ENCODE measurements at regions not wholly inside any gene's neighbourhood (a gene's known extent, or its start where the extent isn't known, plus 50 kb on each side); places are given as distances from the start of the nearest gene placed in this dataset.
A peak's percentile ranks its signal among the peaks of the same experiment; 100 is the strongest.

DNA sequence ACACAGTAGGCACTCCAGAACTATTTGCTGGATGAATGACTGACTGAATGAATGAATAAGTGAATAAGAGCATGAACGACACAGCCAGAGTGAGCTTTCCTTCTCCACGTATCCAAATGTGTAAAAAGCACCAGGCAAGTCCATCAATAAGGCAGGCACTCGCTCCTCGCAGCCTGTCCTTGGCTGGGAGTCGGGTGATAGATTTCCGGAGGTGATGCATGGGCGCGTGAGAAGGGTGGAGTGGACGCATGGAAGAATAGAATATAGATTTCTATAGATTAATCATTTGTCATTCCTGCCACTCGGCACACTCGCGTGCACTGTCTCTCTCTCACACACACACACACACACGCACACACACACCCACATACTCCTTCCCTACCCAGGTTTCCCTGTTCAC, 164.3 kb upstream of the ZC3H12A start:
- DNase-seq (no peak), ATAC-seq (no peak)
- TF ChIP-seq, protein P1, sequence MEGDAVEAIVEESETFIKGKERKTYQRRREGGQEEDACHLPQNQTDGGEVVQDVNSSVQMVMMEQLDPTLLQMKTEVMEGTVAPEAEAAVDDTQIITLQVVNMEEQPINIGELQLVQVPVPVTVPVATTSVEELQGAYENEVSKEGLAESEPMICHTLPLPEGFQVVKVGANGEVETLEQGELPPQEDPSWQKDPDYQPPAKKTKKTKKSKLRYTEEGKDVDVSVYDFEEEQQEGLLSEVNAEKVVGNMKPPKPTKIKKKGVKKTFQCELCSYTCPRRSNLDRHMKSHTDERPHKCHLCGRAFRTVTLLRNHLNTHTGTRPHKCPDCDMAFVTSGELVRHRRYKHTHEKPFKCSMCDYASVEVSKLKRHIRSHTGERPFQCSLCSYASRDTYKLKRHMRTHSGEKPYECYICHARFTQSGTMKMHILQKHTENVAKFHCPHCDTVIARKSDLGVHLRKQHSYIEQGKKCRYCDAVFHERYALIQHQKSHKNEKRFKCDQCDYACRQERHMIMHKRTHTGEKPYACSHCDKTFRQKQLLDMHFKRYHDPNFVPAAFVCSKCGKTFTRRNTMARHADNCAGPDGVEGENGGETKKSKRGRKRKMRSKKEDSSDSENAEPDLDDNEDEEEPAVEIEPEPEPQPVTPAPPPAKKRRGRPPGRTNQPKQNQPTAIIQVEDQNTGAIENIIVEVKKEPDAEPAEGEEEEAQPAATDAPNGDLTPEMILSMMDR (IDR thresholded peaks at IDR 0.05) = no peak
- intact Hi-C loops (cut with DNase I) = no loop called here
- H3K27me3 ChIP-seq (ENCODE audit: low read depth) = peaks cover 23% of the 10 kb centered on the region
- H3K4me3 ChIP-seq = no peak overlapping the region
- no peak overlapping the region for H3K27ac ChIP-seq
- H3K4me1 ChIP-seq = no peaks in the 10 kb centered on the region
- H3K36me3 ChIP-seq = no peaks in the 10 kb centered on the region
- no peaks in the 10 kb centered on the region for H3K9me3 ChIP-seq

DNA sequence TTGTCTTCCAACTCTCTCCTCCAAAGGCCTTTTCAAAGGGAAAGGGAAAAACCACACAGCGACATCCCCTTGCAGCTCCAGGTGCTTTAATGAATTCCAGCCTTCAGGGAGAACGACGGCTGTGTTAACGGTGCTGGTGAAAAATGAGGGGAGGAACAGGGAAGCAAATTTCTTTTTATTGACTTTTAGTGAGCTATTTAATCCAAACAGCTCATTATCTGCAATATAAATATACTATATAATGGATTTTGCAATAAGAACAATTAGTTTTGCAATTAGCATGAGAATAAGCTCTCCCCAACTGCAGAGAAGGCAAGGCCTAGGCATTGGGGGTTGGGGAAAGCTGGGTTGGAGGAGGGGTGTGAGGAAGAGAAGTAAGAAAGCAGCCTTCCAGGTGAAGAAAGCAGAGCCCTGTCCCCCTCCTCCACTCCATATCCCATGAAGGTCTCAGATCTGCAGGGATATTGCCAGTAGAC, 159.0 kb upstream of the ZC3H12A start:
- Histone ChIP-seq H3K27ac (no peak overlapping the region), H3K4me1 (no peaks in the 10 kb centered on the region), H3K4me3 (no peak overlapping the region), H3K27me3 (ENCODE audit: low read depth) (peaks cover 60% of the 10 kb centered on the region), H3K36me3 (no peaks in the 10 kb centered on the region), H3K9me3 (no peaks in the 10 kb centered on the region)
- ATAC-seq (no peak), DNase-seq (no peak)
- intact Hi-C loops (cut with DNase I) = no loop called here
- TF ChIP-seq, protein P1 (IDR thresholded peaks at IDR 0.05) = no peak

DNA sequence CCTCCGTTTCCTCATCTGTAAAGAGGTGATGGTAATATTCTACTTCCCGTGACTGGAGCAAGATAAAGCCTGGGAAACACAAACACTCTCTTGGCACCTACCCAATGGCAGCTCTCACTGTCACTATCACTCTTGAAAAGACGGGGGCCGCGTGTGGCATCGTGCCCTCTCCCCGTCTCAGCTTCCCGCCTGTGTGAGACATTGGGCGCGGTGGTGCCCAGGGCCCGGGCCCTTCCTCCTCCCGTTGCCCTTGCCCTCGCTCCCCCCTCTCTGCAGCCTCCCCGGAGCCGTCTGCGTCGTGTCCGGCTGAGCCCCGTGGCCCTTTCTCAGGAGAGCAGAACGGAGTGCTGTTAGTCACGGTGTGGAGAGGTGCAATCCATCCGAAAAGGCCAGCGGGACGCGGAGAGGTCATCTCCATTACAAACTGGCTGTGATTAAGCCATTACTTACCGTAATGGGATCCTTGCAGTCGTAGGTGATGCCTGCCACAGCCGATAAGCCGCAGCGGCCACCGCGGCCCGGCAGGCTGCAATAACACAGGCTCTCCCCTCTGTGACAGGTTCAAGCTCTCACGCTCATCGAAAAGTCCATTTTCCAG, 156.4 kb upstream of the ZC3H12A start:
- TF ChIP-seq, protein P1 (IDR thresholded peaks at IDR 0.05) = no peak
- no peak overlapping the region for H3K27ac ChIP-seq
- H3K4me3 ChIP-seq = no peak overlapping the region
- no peaks in the 10 kb centered on the region for H3K9me3 ChIP-seq
- no peaks in the 10 kb centered on the region for H3K36me3 ChIP-seq
- H3K4me1 ChIP-seq = no peaks in the 10 kb centered on the region
- peaks cover 61% of the 10 kb centered on the region for H3K27me3 ChIP-seq (ENCODE audit: low read depth)
- no peak for DNase-seq
- intact Hi-C loops (cut with DNase I) = no loop called here
- no peak for ATAC-seq

DNA sequence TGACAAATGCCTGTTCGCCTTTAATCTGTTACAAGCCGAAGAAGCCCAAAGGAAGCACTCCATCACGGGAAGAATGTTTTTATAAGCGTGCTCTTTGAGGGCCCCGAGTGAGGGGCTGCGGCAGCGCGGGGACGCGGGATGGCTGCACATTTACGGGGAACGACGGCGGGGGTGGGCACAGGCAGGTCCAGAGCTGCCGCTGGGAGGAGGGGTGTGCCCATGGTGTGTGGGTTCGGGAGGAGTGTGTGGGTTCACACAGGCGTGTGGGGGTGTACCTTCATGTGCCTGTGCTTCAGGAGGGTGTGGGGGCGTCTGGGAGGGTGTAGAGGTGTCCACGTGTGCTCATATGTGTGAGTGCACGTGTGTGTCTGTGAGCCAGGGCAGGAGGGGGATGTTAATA, 155.9 kb upstream of the ZC3H12A start:
- DNase-seq (no peak), ATAC-seq (no peak)
- Histone ChIP-seq H3K9me3 (no peaks in the 10 kb centered on the region), H3K36me3 (no peaks in the 10 kb centered on the region), H3K4me3 (no peak overlapping the region), H3K27ac (no peak overlapping the region), H3K27me3 (ENCODE audit: low read depth) (peaks cover 59% of the 10 kb centered on the region), H3K4me1 (no peaks in the 10 kb centered on the region)
- TF ChIP-seq, protein P1 (IDR thresholded peaks at IDR 0.05) = no peak
- intact Hi-C loops (cut with DNase I) = no loop called here

DNA sequence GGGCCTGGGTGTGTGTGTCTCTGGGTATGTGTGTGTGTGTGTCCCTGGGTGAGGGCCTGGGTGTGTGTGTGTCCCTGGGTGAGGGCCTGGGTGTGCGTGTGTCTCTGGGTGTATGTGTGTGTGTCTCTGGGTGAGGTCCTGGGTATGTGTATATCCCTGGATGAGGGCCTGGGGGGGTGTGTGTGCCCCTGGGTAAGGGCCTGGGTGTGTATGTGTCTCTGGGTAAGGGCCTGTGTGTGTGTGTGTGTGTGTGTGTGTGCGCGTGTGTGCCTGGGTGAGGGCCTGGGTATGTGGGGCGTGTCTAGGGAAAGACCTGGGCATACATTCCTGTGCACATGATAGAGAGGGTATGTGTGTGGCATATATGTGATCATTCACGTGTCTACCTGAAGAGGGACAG, 155.1 kb upstream of the ZC3H12A start:
- Histone ChIP-seq H3K36me3 (no peaks in the 10 kb centered on the region), H3K4me3 (no peak overlapping the region), H3K4me1 (no peaks in the 10 kb centered on the region), H3K9me3 (peaks cover 7% of the 10 kb centered on the region), H3K27ac (no peak overlapping the region), H3K27me3 (ENCODE audit: low read depth) (peaks cover 63% of the 10 kb centered on the region)
- TF ChIP-seq, protein P1 (IDR thresholded peaks at IDR 0.05) = no peak
- ATAC-seq (peak in 1 of 2 donors; percentile 14), DNase-seq (no peak)
- intact Hi-C loops (cut with DNase I) = no loop called here

Data from lower lobe of right lung (tissue), 2 donors.